Inflammatory macrophage (primary cell): ENCODE measurements at regions not wholly inside any gene's neighbourhood (a gene's known extent, or its start where the extent isn't known, plus 50 kb on each side); places are given as distances from the start of the nearest gene placed in this dataset.
"Not testable (repeated sequence)": the region's sequence is repeated elsewhere in the genome, so short reads cannot be mapped to it uniquely, and the experiment has no call there.

Experiments
- DNase-seq, 2 donors: peaks; one replicate each; pipeline ENCODE4 v3.0.0-alpha.2; 2020 to 2022

- no peak for DNase-seq
These were observed 77.0 kb downstream of the CCDC71L start for GRCh38 chr7:106583706-106584690.

- DNase-seq = peak in 1 of 2 donors; percentile 31
These were observed 77.9 kb downstream of the CCDC71L start for GRCh38 chr7:106583100-106583499.

GRCh38 chr7:106582365-106582764, 78.6 kb downstream of the CCDC71L start:
- DNase-seq = no peak

GRCh38 chr7:106579086-106579485, 81.9 kb downstream of the CCDC71L start:
- DNase-seq = not testable (repeated sequence)

- no peak for DNase-seq
These were observed 85.7 kb downstream of the CCDC71L start for GRCh38 chr7:106575138-106575823.

GRCh38 chr7:106573738-106574137, 87.2 kb downstream of the CCDC71L start:
- DNase-seq = no peak

GRCh38 chr7:106573125-106573663, 87.8 kb downstream of the CCDC71L start:
- DNase-seq = no peak

GRCh38 chr7:106572394-106573124, 88.4 kb downstream of the CCDC71L start:
- DNase-seq = no peak

GRCh38 chr7:106571563-106571962, 89.4 kb downstream of the CCDC71L start:
- DNase-seq = no peak

- no peak for DNase-seq
These were observed 90.0 kb downstream of the CCDC71L start for GRCh38 chr7:106570948-106571418.

- no peak for DNase-seq
These were observed 90.8 kb downstream of the CCDC71L start for GRCh38 chr7:106570146-106570545.

GRCh38 chr7:106569500-106569929, 91.4 kb downstream of the CCDC71L start:
- DNase-seq = no peak

GRCh38 chr7:106568680-106569499, 92.1 kb downstream of the CCDC71L start:
- DNase-seq = peak; percentile 73 to 76

- no peak for DNase-seq
These were observed 92.8 kb downstream of the CCDC71L start for GRCh38 chr7:106568002-106568679.

- not testable (repeated sequence) for DNase-seq
These were observed 93.6 kb downstream of the CCDC71L start for GRCh38 chr7:106567204-106568001.

- DNase-seq = no peak
These were observed 94.3 kb downstream of the CCDC71L start for GRCh38 chr7:106566672-106567071.

- no peak for DNase-seq
These were observed 94.8 kb downstream of the CCDC71L start for GRCh38 chr7:106566196-106566595.

GRCh38 chr7:106565428-106565827, 95.5 kb downstream of the CCDC71L start:
- no peak for DNase-seq

GRCh38 chr7:106563466-106564150, 97.3 kb downstream of the CCDC71L start:
- no peak for DNase-seq
